ENCODE measurements at regions not wholly inside any gene's neighbourhood (a gene's known extent, or its start where the extent isn't known, plus 50 kb on each side); places are given as distances from the start of the nearest gene placed in this dataset.

DNA sequence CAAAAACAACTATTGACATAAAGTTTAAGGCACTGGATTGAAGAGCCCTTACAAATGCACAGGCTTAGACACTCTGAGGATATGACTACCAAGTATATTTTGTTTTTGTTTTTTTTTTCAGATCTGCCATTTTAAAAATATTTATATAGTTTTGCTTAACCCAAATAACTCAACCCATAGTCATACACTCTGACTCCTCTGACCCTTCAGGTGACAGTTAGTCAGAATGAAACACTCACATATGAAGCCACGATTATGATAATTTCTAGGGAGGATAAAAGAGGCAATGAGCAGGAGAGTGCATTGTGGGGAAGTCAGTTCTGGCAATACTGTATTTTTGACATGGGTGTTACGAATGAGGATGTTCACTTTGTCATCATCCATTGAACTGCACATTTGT, 774.7 kb downstream of the MECOM start:
- Mint-ChIP-seq H3K27me3 (ENCODE audit: low read depth) (no peaks in the 10 kb centered on the region), H3K4me3 (no peak overlapping the region), H3K4me1 (peaks cover 9% of the 10 kb centered on the region), H3K27ac (no peak overlapping the region), H3K9me3 (peaks cover 1% of the 10 kb centered on the region), H3K36me3 (ENCODE audit: low read depth) (no peaks in the 10 kb centered on the region)
- TF ChIP-seq, protein P1, sequence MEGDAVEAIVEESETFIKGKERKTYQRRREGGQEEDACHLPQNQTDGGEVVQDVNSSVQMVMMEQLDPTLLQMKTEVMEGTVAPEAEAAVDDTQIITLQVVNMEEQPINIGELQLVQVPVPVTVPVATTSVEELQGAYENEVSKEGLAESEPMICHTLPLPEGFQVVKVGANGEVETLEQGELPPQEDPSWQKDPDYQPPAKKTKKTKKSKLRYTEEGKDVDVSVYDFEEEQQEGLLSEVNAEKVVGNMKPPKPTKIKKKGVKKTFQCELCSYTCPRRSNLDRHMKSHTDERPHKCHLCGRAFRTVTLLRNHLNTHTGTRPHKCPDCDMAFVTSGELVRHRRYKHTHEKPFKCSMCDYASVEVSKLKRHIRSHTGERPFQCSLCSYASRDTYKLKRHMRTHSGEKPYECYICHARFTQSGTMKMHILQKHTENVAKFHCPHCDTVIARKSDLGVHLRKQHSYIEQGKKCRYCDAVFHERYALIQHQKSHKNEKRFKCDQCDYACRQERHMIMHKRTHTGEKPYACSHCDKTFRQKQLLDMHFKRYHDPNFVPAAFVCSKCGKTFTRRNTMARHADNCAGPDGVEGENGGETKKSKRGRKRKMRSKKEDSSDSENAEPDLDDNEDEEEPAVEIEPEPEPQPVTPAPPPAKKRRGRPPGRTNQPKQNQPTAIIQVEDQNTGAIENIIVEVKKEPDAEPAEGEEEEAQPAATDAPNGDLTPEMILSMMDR (IDR thresholded peaks at IDR 0.05; ENCODE audit: unreplicated experiment in 3 of 3) = no peak

DNA sequence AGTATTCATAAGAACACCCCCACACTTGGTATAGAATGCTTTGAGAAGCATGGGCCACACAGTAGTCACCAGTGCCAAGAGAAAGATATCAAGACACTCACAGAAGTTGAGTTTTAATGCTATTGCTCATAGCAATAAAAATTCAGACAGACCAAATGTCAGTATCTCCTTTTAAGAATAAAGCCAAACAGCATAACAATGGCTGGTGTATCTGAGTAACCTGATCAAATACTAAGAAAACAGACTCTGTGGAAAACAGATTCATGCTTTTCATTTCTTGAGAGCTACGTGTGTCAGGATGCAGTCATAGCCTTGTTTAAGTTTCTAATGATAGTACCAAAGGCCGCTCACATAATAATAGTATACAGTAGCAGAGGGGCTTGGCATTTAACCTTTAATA, 778.5 kb downstream of the MECOM start:
- Mint-ChIP-seq H3K27me3 (ENCODE audit: low read depth) (no peaks in the 10 kb centered on the region), H3K4me1 (peaks cover 9% of the 10 kb centered on the region), H3K9me3 (no peaks in the 10 kb centered on the region), H3K36me3 (ENCODE audit: low read depth) (no peaks in the 10 kb centered on the region), H3K27ac (peak overlapping the region in 1 of 3 experiments; percentile 63), H3K4me3 (no peak overlapping the region)
- TF ChIP-seq, protein P1 (IDR thresholded peaks at IDR 0.05; ENCODE audit: unreplicated experiment in 3 of 3) = no peak

DNA sequence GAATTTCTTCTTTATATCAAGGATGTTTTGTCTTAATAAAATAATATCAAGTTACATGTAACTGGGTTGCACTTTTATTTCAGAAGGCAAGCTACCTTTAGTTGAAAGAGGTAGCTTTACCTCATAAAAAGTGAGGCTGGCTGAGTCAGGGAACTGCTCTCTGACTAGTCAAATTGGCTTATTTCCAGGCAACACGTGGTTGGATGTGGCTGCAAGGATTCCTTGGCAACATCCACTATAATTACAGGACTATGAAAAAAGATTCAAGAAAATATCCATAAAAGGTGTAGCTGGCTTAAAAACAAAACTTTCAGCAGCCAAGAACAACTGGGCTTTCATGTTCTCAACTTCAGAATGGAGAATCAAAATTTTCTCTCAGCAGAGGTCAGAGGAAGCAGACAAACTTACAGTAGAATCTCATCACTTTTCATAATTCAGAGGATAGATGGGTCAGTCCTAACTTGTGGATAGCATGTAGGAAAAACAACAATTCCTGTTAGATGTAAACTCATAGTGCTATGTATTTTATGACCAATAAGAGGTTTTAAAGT, 779.1 kb downstream of the MECOM start:
- no peaks in the 10 kb centered on the region for H3K36me3 Mint-ChIP-seq (ENCODE audit: low read depth)
- TF ChIP-seq, protein P1 (IDR thresholded peaks at IDR 0.05; ENCODE audit: unreplicated experiment in 3 of 3) = no peak
- peaks cover 9% of the 10 kb centered on the region for H3K4me1 Mint-ChIP-seq
- H3K4me3 Mint-ChIP-seq = no peak overlapping the region
- H3K27me3 Mint-ChIP-seq (ENCODE audit: low read depth) = no peaks in the 10 kb centered on the region
- peak overlapping the region in 2 of 3 experiments; percentile 16 to 63 for H3K27ac Mint-ChIP-seq
- H3K9me3 Mint-ChIP-seq = no peaks in the 10 kb centered on the region

DNA sequence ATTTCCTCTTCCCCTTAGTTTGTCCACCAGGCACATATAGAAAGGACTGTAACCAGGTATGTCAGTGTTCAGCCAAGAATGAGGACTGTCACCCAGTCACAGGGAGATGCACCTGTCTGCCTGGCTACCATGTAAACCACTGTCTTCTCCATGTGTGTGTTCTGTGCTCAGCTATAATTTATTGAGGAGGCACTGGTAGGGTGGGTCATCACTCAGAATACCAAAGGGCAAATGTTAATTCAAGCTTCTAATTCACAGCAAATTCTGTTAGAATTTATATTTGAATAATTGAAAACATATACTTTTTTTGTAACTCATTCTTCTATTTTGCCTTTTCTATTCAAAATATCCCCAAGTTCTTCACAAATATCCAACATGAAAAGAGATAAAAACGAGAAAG, 780.4 kb downstream of the MECOM start:
- H3K4me3 Mint-ChIP-seq = no peak overlapping the region
- H3K27me3 Mint-ChIP-seq (ENCODE audit: low read depth) = no peaks in the 10 kb centered on the region
- H3K27ac Mint-ChIP-seq = no peak overlapping the region
- TF ChIP-seq, protein P1 (IDR thresholded peaks at IDR 0.05; ENCODE audit: unreplicated experiment in 3 of 3) = no peak
- H3K4me1 Mint-ChIP-seq = peaks cover 9% of the 10 kb centered on the region
- H3K9me3 Mint-ChIP-seq = no peaks in the 10 kb centered on the region
- no peaks in the 10 kb centered on the region for H3K36me3 Mint-ChIP-seq (ENCODE audit: low read depth)

DNA sequence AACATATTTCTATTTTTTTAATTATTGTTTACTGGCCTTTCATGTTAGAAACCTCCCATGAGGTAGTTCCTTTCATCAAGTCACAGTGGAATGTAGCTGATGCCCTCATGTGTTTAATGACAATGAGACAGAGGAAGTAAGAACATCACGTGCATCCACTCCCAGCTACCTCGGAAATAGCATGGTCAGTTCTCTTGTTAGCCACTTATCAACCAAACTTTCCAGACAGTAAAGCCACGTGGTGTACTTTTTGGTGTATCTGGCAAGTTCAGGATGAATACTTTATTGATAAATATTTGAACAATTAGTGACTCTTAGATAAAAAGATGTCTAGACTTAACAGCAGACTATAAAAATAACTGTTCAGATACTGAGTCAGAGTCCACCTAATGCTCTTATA, 781.7 kb downstream of the MECOM start:
- TF ChIP-seq, protein P1 (IDR thresholded peaks at IDR 0.05; ENCODE audit: unreplicated experiment in 3 of 3) = no peak
- no peak overlapping the region for H3K27ac Mint-ChIP-seq
- H3K36me3 Mint-ChIP-seq (ENCODE audit: low read depth) = no peaks in the 10 kb centered on the region
- H3K9me3 Mint-ChIP-seq = no peaks in the 10 kb centered on the region
- no peak overlapping the region for H3K4me3 Mint-ChIP-seq
- peaks cover 9% of the 10 kb centered on the region for H3K4me1 Mint-ChIP-seq
- no peaks in the 10 kb centered on the region for H3K27me3 Mint-ChIP-seq (ENCODE audit: low read depth)

DNA sequence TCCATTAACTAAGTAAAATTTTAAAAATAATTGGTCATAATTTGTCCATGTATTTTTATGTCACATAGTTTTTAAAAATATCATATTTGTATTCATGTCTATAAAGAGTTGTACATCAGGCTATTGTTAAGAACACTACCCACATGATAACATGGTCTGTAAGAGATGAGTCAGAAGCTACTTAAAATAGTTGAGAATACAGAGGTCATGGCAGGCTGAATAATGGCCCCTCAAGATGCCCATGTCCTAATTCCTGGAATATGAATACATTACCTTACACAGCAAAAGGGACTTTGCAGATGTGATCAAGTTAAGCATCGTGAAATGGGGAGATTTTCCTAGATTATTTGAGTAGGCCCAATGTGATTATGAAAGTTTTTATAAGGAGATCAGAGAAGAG, 782.9 kb upstream of the GOLIM4 start:
- Mint-ChIP-seq H3K4me3 (no peak overlapping the region), H3K36me3 (ENCODE audit: low read depth) (no peaks in the 10 kb centered on the region), H3K27ac (no peak overlapping the region), H3K4me1 (no peaks in the 10 kb centered on the region), H3K27me3 (ENCODE audit: low read depth) (no peaks in the 10 kb centered on the region), H3K9me3 (no peaks in the 10 kb centered on the region)
- TF ChIP-seq, protein P1 (IDR thresholded peaks at IDR 0.05; ENCODE audit: unreplicated experiment in 3 of 3) = no peak

Data from nephron (organoid).